ENCODE measurements at regions not wholly inside any gene's neighbourhood (a gene's known extent, or its start where the extent isn't known, plus 50 kb on each side); places are given as distances from the start of the nearest gene placed in this dataset.

DNA sequence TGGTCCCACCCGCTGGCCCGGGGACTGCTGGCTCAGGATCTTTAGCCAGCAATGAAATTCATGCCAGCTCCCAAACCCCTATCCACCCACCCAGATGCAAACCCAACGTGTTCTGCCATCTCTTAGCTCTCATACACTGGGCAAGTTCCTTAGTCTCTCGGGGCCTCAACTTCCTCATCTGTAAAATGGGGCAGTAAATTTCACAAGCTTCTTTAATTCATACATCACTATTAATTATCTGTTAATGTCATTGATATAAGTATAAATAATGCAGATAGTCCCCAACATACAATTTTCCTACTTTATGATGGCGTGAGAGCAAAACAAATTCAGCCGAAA lies 398.7 kb downstream of the SOX9 start:
- Mint-ChIP-seq H3K36me3 (ENCODE audit: low read depth) (no peaks in the 10 kb centered on the region), H3K27me3 (peaks cover 20% of the 10 kb centered on the region), H3K4me1 (ENCODE audit: low read depth) (no peaks in the 10 kb centered on the region), H3K9me3 (no peaks in the 10 kb centered on the region), H3K4me3 (no peak overlapping the region), H3K27ac (no peak overlapping the region)
- ChIA-PET POLR2A (no interaction called here), CTCF (no interaction called here)
- TF ChIP-seq, protein P1, sequence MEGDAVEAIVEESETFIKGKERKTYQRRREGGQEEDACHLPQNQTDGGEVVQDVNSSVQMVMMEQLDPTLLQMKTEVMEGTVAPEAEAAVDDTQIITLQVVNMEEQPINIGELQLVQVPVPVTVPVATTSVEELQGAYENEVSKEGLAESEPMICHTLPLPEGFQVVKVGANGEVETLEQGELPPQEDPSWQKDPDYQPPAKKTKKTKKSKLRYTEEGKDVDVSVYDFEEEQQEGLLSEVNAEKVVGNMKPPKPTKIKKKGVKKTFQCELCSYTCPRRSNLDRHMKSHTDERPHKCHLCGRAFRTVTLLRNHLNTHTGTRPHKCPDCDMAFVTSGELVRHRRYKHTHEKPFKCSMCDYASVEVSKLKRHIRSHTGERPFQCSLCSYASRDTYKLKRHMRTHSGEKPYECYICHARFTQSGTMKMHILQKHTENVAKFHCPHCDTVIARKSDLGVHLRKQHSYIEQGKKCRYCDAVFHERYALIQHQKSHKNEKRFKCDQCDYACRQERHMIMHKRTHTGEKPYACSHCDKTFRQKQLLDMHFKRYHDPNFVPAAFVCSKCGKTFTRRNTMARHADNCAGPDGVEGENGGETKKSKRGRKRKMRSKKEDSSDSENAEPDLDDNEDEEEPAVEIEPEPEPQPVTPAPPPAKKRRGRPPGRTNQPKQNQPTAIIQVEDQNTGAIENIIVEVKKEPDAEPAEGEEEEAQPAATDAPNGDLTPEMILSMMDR (IDR thresholded peaks at IDR 0.05): no peak
- no peak for DNase-seq
- intact Hi-C loops (cut with micrococcal nuclease): no loop called here
- no peak for ATAC-seq

DNA sequence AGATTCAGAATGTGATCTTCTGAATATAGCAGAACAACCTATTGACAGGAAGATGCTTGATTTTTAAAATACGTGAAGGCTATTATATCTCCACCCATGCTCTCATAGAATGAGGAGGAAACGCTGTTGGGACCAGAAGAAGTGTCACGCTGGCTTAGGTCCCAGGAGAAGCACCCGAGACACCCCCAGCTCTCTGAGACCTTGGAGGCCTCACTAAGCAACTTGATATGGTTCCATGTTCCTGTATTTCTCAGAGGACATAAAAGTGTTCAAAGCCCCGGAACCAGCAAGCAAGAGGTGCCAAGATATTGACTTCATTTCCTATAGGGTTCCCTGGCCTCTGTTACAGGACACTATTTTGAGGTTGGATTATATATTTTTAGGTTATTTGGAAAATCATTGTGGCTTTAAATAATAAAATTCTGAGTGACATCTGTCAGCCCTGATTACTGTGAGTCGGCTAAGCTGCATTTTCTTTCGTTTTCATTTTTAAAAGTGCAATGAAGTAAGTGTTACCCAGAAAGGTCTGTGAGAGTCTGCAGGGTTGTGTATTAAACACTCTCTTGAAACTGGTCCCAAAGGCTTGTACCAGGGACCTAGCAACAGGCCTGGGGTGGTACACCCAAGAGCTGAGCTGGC lies 400.0 kb downstream of the SOX9 start:
- no peak overlapping the region for H3K4me3 Mint-ChIP-seq
- no peaks in the 10 kb centered on the region for H3K4me1 Mint-ChIP-seq (ENCODE audit: low read depth)
- H3K36me3 Mint-ChIP-seq (ENCODE audit: low read depth): no peaks in the 10 kb centered on the region
- ChIA-PET POLR2A (no interaction called here), CTCF (no interaction called here)
- TF ChIP-seq, protein P1 (IDR thresholded peaks at IDR 0.05): no peak
- DNase-seq (no peak), ATAC-seq (no peak)
- intact Hi-C loops (cut with micrococcal nuclease): no loop called here
- H3K27me3 Mint-ChIP-seq: peaks cover 19% of the 10 kb centered on the region
- H3K9me3 Mint-ChIP-seq: no peaks in the 10 kb centered on the region
- no peak overlapping the region for H3K27ac Mint-ChIP-seq

DNA sequence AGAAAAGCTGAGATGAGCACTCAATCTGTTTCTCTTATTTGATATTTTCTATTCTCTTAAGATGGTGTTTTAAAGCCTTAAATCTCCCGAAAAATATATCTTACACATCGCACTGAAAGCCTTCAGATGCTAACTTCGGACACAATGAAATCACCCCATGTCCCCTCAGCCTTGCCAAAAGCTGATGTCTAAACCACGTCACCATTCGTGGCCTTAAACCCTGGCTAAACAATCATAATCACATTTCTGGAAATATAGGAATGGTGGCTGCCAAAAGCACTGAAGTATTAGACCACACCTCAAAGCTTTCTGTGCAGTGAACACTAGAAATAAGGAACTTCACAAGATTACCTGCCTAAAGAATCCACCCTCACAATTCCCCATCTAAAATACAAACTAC lies 402.7 kb downstream of the SOX9 start:
- Mint-ChIP-seq H3K36me3 (ENCODE audit: low read depth) (no peaks in the 10 kb centered on the region), H3K27me3 (peaks cover 11% of the 10 kb centered on the region), H3K9me3 (no peaks in the 10 kb centered on the region), H3K27ac (no peak overlapping the region), H3K4me1 (ENCODE audit: low read depth) (no peaks in the 10 kb centered on the region), H3K4me3 (no peak overlapping the region)
- TF ChIP-seq, protein P1 (IDR thresholded peaks at IDR 0.05): no peak
- ChIA-PET CTCF (no interaction called here), POLR2A (interaction anchor here (0.6 kb wide), 1 partner anchor 476 kb away, joined by 3 read pairs; no protein-coding TSS in a partner anchor)
- intact Hi-C loops (cut with micrococcal nuclease): no loop called here
- DNase-seq (no peak), ATAC-seq (no peak)

DNA sequence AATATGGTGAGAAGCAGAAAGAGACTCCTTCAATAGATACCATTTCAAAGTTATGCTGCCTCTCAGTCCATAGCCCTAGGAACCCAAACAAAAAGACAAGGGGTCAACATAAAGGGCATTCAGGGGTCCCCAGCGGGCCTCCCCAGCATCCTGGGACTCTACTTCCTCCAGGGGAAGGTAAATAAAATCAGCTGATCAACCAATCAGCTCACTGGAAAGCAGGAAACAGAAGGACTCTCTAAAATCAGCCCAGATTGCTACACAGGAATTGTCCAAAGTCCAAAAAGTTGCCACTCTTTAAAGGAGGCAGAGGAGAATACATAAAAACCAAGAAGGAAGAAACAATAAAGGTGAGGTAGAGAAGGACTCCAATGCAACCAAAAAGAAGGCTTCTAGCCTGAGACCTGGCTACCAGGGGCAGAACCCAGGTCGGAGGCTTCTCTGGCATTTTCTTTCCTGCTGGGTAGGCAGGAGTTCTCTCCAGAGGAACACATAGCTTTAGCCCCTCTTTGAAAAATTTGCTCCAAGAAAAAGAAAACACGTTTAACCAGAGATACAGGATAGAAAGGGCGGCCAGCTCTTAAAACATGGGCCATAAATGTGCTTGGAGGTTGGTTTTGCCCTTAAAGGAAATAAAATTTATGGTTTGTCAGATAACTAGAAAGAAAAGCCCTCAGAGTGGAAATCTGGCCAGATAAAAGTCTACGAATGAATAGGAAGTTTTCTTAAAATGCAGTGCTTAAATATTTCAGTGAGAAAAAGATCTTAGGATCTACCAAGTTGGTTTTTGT lies 404.6 kb downstream of the SOX9 start:
- H3K4me3 Mint-ChIP-seq: no peak overlapping the region
- intact Hi-C loops (cut with micrococcal nuclease): no loop called here
- ATAC-seq (no peak), DNase-seq (no peak)
- POLR2A ChIA-PET: no interaction called here
- no peaks in the 10 kb centered on the region for H3K4me1 Mint-ChIP-seq (ENCODE audit: low read depth)
- no peak overlapping the region for H3K27ac Mint-ChIP-seq
- H3K36me3 Mint-ChIP-seq (ENCODE audit: low read depth): no peaks in the 10 kb centered on the region
- H3K9me3 Mint-ChIP-seq: no peaks in the 10 kb centered on the region
- peaks cover 2% of the 10 kb centered on the region for H3K27me3 Mint-ChIP-seq
- CTCF ChIA-PET: no interaction called here
- TF ChIP-seq, protein P1 (IDR thresholded peaks at IDR 0.05): no peak

DNA sequence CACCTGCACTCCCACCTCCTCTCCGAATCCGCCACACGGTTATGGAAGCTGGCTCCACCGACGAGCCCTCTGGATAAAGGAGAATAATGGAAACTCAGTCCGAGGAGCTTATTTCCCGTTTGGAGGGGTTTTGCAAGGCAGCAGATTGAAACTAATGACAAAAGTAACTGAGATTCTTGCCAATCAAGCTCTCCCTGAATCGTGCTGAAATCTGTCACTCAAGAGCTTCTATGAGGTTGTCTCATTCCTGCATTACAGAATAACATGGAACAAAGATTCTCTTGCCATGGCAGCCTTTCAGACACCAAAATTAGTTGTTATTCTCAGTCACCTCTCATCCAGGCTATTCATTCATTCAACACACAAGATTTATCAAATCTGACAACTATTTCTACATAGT lies 405.9 kb downstream of the SOX9 start:
- H3K4me3 Mint-ChIP-seq: no peak overlapping the region
- no peaks in the 10 kb centered on the region for H3K9me3 Mint-ChIP-seq
- no peak overlapping the region for H3K27ac Mint-ChIP-seq
- CTCF ChIA-PET: no interaction called here
- DNase-seq: no peak
- H3K4me1 Mint-ChIP-seq (ENCODE audit: low read depth): no peaks in the 10 kb centered on the region
- peaks cover 2% of the 10 kb centered on the region for H3K27me3 Mint-ChIP-seq
- no peak for ATAC-seq
- no peaks in the 10 kb centered on the region for H3K36me3 Mint-ChIP-seq (ENCODE audit: low read depth)
- intact Hi-C loops (cut with micrococcal nuclease): no loop called here
- TF ChIP-seq, protein P1 (IDR thresholded peaks at IDR 0.05): no peak
- POLR2A ChIA-PET: no interaction called here

Data from activated CD8-positive, alpha-beta T cell treated with anti-CD3 and anti-CD28 coated beads for 36 hours (primary cell).